NB4 (cell line): ENCODE measurements at regions not wholly inside any gene's neighbourhood (a gene's known extent, or its start where the extent isn't known, plus 50 kb on each side); places are given as distances from the start of the nearest gene placed in this dataset.
A peak's percentile ranks its signal among the peaks of the same experiment; 100 is the strongest.

Experiments used
- DNase-seq: peaks from one replicate; pipeline ENCODE4 v3.0.0; 2010; ENCODE audit warnings: low read depth
- H3K4me3 ChIP-seq: one replicate; pipeline ENCODE4 v1.5.1; 2011; ENCODE audit warnings: mild to moderate bottlenecking, low read depth, low read length, moderate library complexity
- CTCF ChIP-seq: IDR thresholded peaks from one replicate; pipeline ENCODE4 v1.5.1; 2012; ENCODE audit warnings: low read depth, low read length
- MAX ChIP-seq: IDR thresholded peaks from 2 replicates; pipeline ENCODE4 v1.6.1; 2011; ENCODE audit warnings: low read depth, low read length
- MYC ChIP-seq: IDR thresholded peaks from 2 replicates; pipeline ENCODE4 v1.6.1; 2011; ENCODE audit warnings: low read depth, low read length
- POLR2A ChIP-seq: IDR thresholded peaks from 2 replicates; pipeline ENCODE4 v1.6.1; 2011; ENCODE audit warnings: mild to moderate bottlenecking; ENCODE audit not compliant: insufficient read length; ENCODE audit errors: extremely low read depth

GRCh38 chr17:72591289-72592241 lies 470.7 kb downstream of the SOX9 start:
- H3K4me3 ChIP-seq: no peak overlapping the region
- no peak for TF ChIP-seq CTCF
- TF ChIP-seq POLR2A: no peak
- TF ChIP-seq MAX: no peak
- no peak for TF ChIP-seq MYC
- no peak for DNase-seq

- no peak overlapping the region for H3K4me3 ChIP-seq
- DNase-seq: peak; percentile 41
- no peak for TF ChIP-seq POLR2A
- TF ChIP-seq CTCF: no peak
- TF ChIP-seq MAX: no peak
- TF ChIP-seq MYC: no peak
Measured at GRCh38 chr17:72592242-72592966, 471.6 kb downstream of the SOX9 start.

GRCh38 chr17:72592967-72593325 lies 472.1 kb downstream of the SOX9 start:
- no peak for DNase-seq
- TF ChIP-seq POLR2A (no peak), MAX (no peak), MYC (no peak), CTCF (no peak)
- no peak overlapping the region for H3K4me3 ChIP-seq

GRCh38 chr17:72594248-72594647 lies 473.4 kb downstream of the SOX9 start:
- TF ChIP-seq CTCF (no peak), MYC (no peak), POLR2A (no peak), MAX (no peak)

More at GRCh38 chr17:72594248-72594647, 473.4 kb downstream of the SOX9 start:
- DNase-seq: no peak
- no peak overlapping the region for H3K4me3 ChIP-seq
